Naive thymus-derived CD4-positive, alpha-beta T cell (primary cell): ENCODE measurements at regions not wholly inside any gene's neighbourhood (a gene's known extent, or its start where the extent isn't known, plus 50 kb on each side); places are given as distances from the start of the nearest gene placed in this dataset.

Experiments
- ATAC-seq: fragments of 150-1000 bp; cut with Tn5 transposase; 2 replicates; pipeline ENCODE4 v1.10.0; 2021; ENCODE audit warnings: mild to moderate bottlenecking, moderate library complexity
- CTCF ChIA-PET: fragments of 350-600 bp; sonication (Branson Sonifier 250); formaldehyde crosslinking; loops from one replicate; lab custom pipeline; 2021; ENCODE audit warnings: antibody characterized with exemption; lab: Charles Lee
- POLR2A ChIA-PET: fragments of 350-600 bp; sonication (Branson Sonifier 250); formaldehyde crosslinking; loops from one replicate; lab custom pipeline; 2021; ENCODE audit warnings: antibody characterized with exemption, inconsistent platforms; lab: Charles Lee
- DNase-seq, 9 donors: peaks; one replicate each; pipeline versions ENCODE4 v3.0.0 to v3.0.0-alpha.2; 2020 to 2022; ENCODE audit warnings: mixed read lengths in 1 of 9
- H3K27ac ChIP-seq: one replicate; pipeline ENCODE4 v1.7.0; 2013; ENCODE audit warnings: mild to moderate bottlenecking, low read depth, low read length, moderate library complexity
- H3K27me3 ChIP-seq, 2 donors: one replicate each; pipeline ENCODE4 v1.7.0; 2013; ENCODE audit warnings: low read length in 2 of 2, mild to moderate bottlenecking in 2 of 2, moderate library complexity in 2 of 2; ENCODE audit not compliant: control insufficient read depth in 2 of 2, insufficient read depth in 2 of 2
- H3K36me3 ChIP-seq, 3 experiments: 1 replicate in 2 of 3; 2 replicates in 1 of 3; pipeline ENCODE4 v1.7.0; 2013; ENCODE audit warnings: low read length in 3 of 3, mild to moderate bottlenecking in 3 of 3, moderate library complexity in 1 of 3; ENCODE audit not compliant: insufficient read depth in 3 of 3, control insufficient read depth in 2 of 3
- H3K4me1 ChIP-seq, 2 donors: one replicate each; pipeline ENCODE4 v1.7.0; 2013; ENCODE audit warnings: low read length in 2 of 2, mild to moderate bottlenecking in 2 of 2, moderate library complexity in 1 of 2; ENCODE audit not compliant: control insufficient read depth in 2 of 2, insufficient read depth in 2 of 2
- H3K4me3 ChIP-seq: 2 replicates; pipeline ENCODE4 v1.7.0; 2013; ENCODE audit warnings: mild to moderate bottlenecking, low read length
- H3K9me3 ChIP-seq, 3 experiments: 1 replicate in 2 of 3; 2 replicates in 1 of 3; pipeline ENCODE4 v1.7.0; 2013; ENCODE audit warnings: low read length in 3 of 3; ENCODE audit not compliant: control insufficient read depth in 2 of 3
- H3K27ac Mint-ChIP-seq, 9 donors: one replicate each; pipeline ENCODE4 v1.8.0; 2020 to 2022; ENCODE audit warnings: mixed read lengths in 9 of 9, mild to moderate bottlenecking in 8 of 9, moderate library complexity in 5 of 9, inconsistent platforms in 2 of 9
- H3K27me3 Mint-ChIP-seq, 5 donors: one replicate each; pipeline ENCODE4 v1.8.0; 2021 to 2022; ENCODE audit warnings: mixed read lengths in 5 of 5, mild to moderate bottlenecking in 1 of 5
- H3K36me3 Mint-ChIP-seq, 5 donors: one replicate each; pipeline ENCODE4 v1.8.0; 2020 to 2022; ENCODE audit warnings: mixed read lengths in 5 of 5, mild to moderate bottlenecking in 3 of 5, inconsistent platforms in 1 of 5
- H3K4me1 Mint-ChIP-seq, 7 donors: one replicate each; pipeline ENCODE4 v1.8.0; 2020 to 2022; ENCODE audit warnings: mixed read lengths in 7 of 7, mild to moderate bottlenecking in 3 of 7, inconsistent platforms in 1 of 7
- H3K4me3 Mint-ChIP-seq, 10 donors: one replicate each; pipeline ENCODE4 v1.8.0; 2020 to 2022; ENCODE audit warnings: mild to moderate bottlenecking in 10 of 10, mixed read lengths in 10 of 10, moderate library complexity in 6 of 10, inconsistent platforms in 2 of 10
- H3K9me3 Mint-ChIP-seq, 11 donors: one replicate each; pipeline ENCODE4 v1.8.0; 2020 to 2022; ENCODE audit warnings: mixed read lengths in 11 of 11, mild to moderate bottlenecking in 4 of 11, inconsistent platforms in 1 of 11, moderate library complexity in 1 of 11
- intact Hi-C, 2 donors: fragments of 100-400 bp; cut with micrococcal nuclease; formaldehyde crosslinking; loops; one replicate each; pipeline ENCODE4 v1.15.1; 2023

GRCh38 chr16:55203570-55203969 is 120.4 kb upstream of the IRX6 start:
- DNase-seq: no peak

DNA sequence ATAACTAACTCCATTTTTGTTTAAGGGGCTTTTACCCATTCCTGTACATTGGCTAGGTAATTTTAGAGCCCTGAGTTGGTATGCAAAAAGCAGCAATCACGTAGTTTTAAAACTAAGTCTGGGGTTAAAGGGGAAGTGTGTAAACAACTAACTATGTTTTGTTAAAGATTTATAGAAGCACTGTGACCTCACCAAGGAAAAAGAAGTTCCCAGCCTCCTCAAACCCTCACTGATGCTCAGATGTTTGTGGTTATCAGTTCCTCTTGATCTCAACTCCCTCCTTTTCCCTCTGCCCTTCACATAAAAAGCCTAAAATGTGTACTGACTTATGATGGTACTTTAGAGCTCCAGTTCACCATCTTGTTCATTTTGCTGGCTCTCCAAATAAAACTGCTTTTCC is 119.9 kb upstream of the IRX6 start:
- no peak overlapping the region for H3K27ac ChIP-seq
- ChIA-PET CTCF (no interaction called here), POLR2A (no interaction called here)
- no peaks in the 10 kb centered on the region for H3K27me3 ChIP-seq
- H3K27me3 Mint-ChIP-seq: peaks cover 0 to 27% (median 6%) of the 10 kb centered on the region in 5 donors
- H3K36me3 Mint-ChIP-seq: no peaks in the 10 kb centered on the region
- peaks cover 0 to 4% (median 0%) of the 10 kb centered on the region in 11 donors for H3K9me3 Mint-ChIP-seq
- no peak for ATAC-seq
- H3K36me3 ChIP-seq: no peaks in the 10 kb centered on the region
- no peaks in the 10 kb centered on the region for H3K4me1 Mint-ChIP-seq
- intact Hi-C loops: no loop called here
- H3K4me3 ChIP-seq: no peak overlapping the region
- H3K27ac Mint-ChIP-seq: no peak overlapping the region
- no peaks in the 10 kb centered on the region for H3K9me3 ChIP-seq
- no peak for DNase-seq
- H3K4me1 ChIP-seq: no peaks in the 10 kb centered on the region
- H3K4me3 Mint-ChIP-seq: no peak overlapping the region

More at GRCh38 chr16:55203570-55203969, 120.4 kb upstream of the IRX6 start:
- Histone ChIP-seq H3K36me3 (no peaks in the 10 kb centered on the region), H3K9me3 (no peaks in the 10 kb centered on the region), H3K4me3 (no peak overlapping the region), H3K27ac (no peak overlapping the region), H3K4me1 (no peaks in the 10 kb centered on the region), H3K27me3 (no peaks in the 10 kb centered on the region)
- Mint-ChIP-seq H3K27ac (no peak overlapping the region), H3K36me3 (no peaks in the 10 kb centered on the region), H3K9me3 (peaks cover 0 to 4% (median 0%) of the 10 kb centered on the region in 11 donors), H3K4me1 (no peaks in the 10 kb centered on the region), H3K27me3 (peaks cover 0 to 32% (median 6%) of the 10 kb centered on the region in 5 donors), H3K4me3 (no peak overlapping the region)
- ATAC-seq: no peak
- ChIA-PET POLR2A (no interaction called here), CTCF (no interaction called here)
- intact Hi-C loops: no loop called here

- Histone ChIP-seq H3K36me3 (no peaks in the 10 kb centered on the region), H3K27me3 (no peaks in the 10 kb centered on the region), H3K4me3 (no peak overlapping the region), H3K4me1 (no peaks in the 10 kb centered on the region), H3K27ac (no peak overlapping the region), H3K9me3 (no peaks in the 10 kb centered on the region)
- intact Hi-C loops: no loop called here
- H3K4me3 Mint-ChIP-seq: no peak overlapping the region
- no peak for ATAC-seq
- POLR2A ChIA-PET: no interaction called here
- CTCF ChIA-PET: no interaction called here
- H3K9me3 Mint-ChIP-seq: peaks cover 0 to 4% (median 0%) of the 10 kb centered on the region in 11 donors
- DNase-seq: no peak
- peaks cover 0 to 22% (median 6%) of the 10 kb centered on the region in 5 donors for H3K27me3 Mint-ChIP-seq
- no peaks in the 10 kb centered on the region for H3K4me1 Mint-ChIP-seq
- no peak overlapping the region for H3K27ac Mint-ChIP-seq
- H3K36me3 Mint-ChIP-seq: no peaks in the 10 kb centered on the region
Observed at GRCh38 chr16:55204923-55205322, 119.1 kb upstream of the IRX6 start.

GRCh38 chr16:55207693-55208428 is 116.1 kb upstream of the IRX6 start:
- no peak overlapping the region for H3K27ac ChIP-seq
- CTCF ChIA-PET: interaction anchor here (0.6 kb wide), 1 partner anchor 8 kb away, joined by 3 read pairs; no protein-coding TSS in a partner anchor

GRCh38 chr16:55209626-55210025 is 114.4 kb upstream of the IRX6 start:
- peaks cover 0 to 14% (median 9%) of the 10 kb centered on the region in 5 donors for H3K27me3 Mint-ChIP-seq
- no peak overlapping the region for H3K4me3 Mint-ChIP-seq
- Histone ChIP-seq H3K9me3 (no peaks in the 10 kb centered on the region), H3K4me3 (no peak overlapping the region), H3K36me3 (no peaks in the 10 kb centered on the region), H3K4me1 (no peaks in the 10 kb centered on the region), H3K27ac (no peak overlapping the region), H3K27me3 (no peaks in the 10 kb centered on the region)
- intact Hi-C loops: no loop called here
- DNase-seq (no peak), ATAC-seq (no peak)
- H3K27ac Mint-ChIP-seq: no peak overlapping the region
- H3K36me3 Mint-ChIP-seq: no peaks in the 10 kb centered on the region
- H3K4me1 Mint-ChIP-seq: no peaks in the 10 kb centered on the region
- ChIA-PET POLR2A (no interaction called here), CTCF (no interaction called here)
- H3K9me3 Mint-ChIP-seq: peaks cover 0 to 2% (median 0%) of the 10 kb centered on the region in 11 donors

More at GRCh38 chr16:55207693-55208428, 116.1 kb upstream of the IRX6 start:
- Mint-ChIP-seq H3K27me3 (peaks cover 0 to 15% (median 4%) of the 10 kb centered on the region in 5 donors), H3K9me3 (peaks cover 0 to 3% (median 0%) of the 10 kb centered on the region in 11 donors), H3K36me3 (no peaks in the 10 kb centered on the region), H3K4me1 (no peaks in the 10 kb centered on the region), H3K4me3 (no peak overlapping the region), H3K27ac (no peak overlapping the region)
- Histone ChIP-seq H3K9me3 (no peaks in the 10 kb centered on the region), H3K27me3 (no peaks in the 10 kb centered on the region), H3K4me1 (no peaks in the 10 kb centered on the region), H3K4me3 (no peak overlapping the region), H3K36me3 (no peaks in the 10 kb centered on the region)
- POLR2A ChIA-PET: no interaction called here
- no peak for ATAC-seq
- intact Hi-C loops: no loop called here
- no peak for DNase-seq

GRCh38 chr16:55212791-55213190 is 111.2 kb upstream of the IRX6 start:
- ChIA-PET CTCF (no interaction called here), POLR2A (no interaction called here)
- no peak for DNase-seq
- no peak overlapping the region for H3K4me3 Mint-ChIP-seq
- H3K27ac ChIP-seq: no peak overlapping the region
- H3K4me1 ChIP-seq: no peaks in the 10 kb centered on the region
- H3K36me3 ChIP-seq: no peaks in the 10 kb centered on the region
- intact Hi-C loops: no loop called here
- no peaks in the 10 kb centered on the region for H3K27me3 ChIP-seq
- no peak overlapping the region for H3K4me3 ChIP-seq
- H3K9me3 ChIP-seq: no peaks in the 10 kb centered on the region
- ATAC-seq: no peak
- no peaks in the 10 kb centered on the region for H3K4me1 Mint-ChIP-seq
- peaks cover 0 to 15% (median 13%) of the 10 kb centered on the region in 5 donors for H3K27me3 Mint-ChIP-seq
- peaks cover 0 to 2% (median 0%) of the 10 kb centered on the region in 11 donors for H3K9me3 Mint-ChIP-seq
- no peaks in the 10 kb centered on the region for H3K36me3 Mint-ChIP-seq
- H3K27ac Mint-ChIP-seq: no peak overlapping the region

GRCh38 chr16:55214412-55214811 is 109.6 kb upstream of the IRX6 start:
- ChIA-PET CTCF (no interaction called here), POLR2A (no interaction called here)
- Mint-ChIP-seq H3K9me3 (peaks cover 0 to 4% (median 0%) of the 10 kb centered on the region in 11 donors), H3K4me3 (no peak overlapping the region), H3K4me1 (no peaks in the 10 kb centered on the region), H3K27me3 (peaks cover 0 to 18% (median 15%) of the 10 kb centered on the region in 5 donors), H3K27ac (no peak overlapping the region), H3K36me3 (no peaks in the 10 kb centered on the region)
- no peak for DNase-seq
- Histone ChIP-seq H3K36me3 (no peaks in the 10 kb centered on the region), H3K9me3 (no peaks in the 10 kb centered on the region), H3K4me3 (no peak overlapping the region), H3K27me3 (no peaks in the 10 kb centered on the region), H3K27ac (no peak overlapping the region), H3K4me1 (no peaks in the 10 kb centered on the region)
- intact Hi-C loops: no loop called here
- no peak for ATAC-seq
